ENCODE measurements at regions not wholly inside any gene's neighbourhood (a gene's known extent, or its start where the extent isn't known, plus 50 kb on each side); places are given as distances from the start of the nearest gene placed in this dataset.
"Not testable (repeated sequence)": the region's sequence is repeated elsewhere in the genome, so short reads cannot be mapped to it uniquely, and the experiment has no call there.

DNA sequence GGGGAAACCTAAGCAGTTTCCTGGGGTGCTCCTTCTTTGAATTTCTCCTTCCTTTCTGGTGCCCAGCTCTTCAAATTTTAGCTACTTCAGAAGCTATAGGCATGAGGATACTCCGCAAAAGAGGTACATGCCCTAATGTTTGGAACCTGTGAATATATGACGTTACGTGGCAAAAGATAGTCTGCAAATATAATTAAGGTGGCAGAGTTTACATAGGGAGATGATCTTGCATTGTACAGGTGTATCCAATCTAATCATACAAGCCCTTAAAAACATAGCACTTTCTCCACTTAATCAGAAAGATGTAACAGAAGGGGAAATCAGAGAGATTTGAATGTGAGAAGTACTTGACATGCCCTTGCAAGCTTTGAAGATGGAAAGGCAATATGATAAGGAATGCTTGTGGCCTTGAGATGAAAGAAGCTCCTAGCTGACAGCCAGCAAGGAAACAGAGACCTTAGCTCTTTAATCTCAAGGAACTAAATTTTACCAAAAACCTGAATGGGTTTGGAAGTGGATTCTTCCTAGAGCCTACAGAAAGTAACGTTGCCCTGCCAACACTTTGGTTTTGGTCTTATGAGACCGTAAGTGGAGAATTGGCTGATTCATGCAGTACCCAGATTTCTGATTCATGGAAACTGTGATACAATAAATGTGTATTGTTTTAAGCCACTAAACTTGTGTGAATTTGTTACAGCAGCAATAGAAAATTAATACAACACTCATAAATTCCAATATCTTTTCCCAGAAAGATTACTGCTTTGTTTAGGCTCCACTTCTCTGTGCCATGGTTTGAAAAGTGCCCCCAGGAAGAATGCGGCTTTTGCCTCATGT, 268.4 kb downstream of the FAM170A start:
- DNase-seq, result no peak

DNA sequence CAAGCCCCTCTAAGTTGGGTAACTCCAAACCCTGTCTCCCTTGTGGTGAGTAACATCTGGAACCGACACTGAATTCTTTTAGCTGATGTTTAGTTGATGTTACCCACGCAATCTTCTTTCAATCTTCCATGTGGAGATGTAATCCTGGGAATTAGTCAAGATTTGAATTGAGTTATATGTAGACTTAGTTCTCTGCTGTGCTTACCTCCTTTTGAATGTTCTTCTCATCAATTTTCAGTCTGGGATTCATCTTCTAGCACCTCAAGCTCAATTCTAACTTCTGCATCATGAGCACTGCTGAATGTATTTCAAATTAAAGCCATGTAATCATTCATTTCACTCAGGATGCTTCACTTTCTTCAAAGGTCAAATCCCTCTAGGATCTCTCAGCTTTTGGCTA, 270.6 kb downstream of the FAM170A start:
- DNase-seq, result no peak

DNA sequence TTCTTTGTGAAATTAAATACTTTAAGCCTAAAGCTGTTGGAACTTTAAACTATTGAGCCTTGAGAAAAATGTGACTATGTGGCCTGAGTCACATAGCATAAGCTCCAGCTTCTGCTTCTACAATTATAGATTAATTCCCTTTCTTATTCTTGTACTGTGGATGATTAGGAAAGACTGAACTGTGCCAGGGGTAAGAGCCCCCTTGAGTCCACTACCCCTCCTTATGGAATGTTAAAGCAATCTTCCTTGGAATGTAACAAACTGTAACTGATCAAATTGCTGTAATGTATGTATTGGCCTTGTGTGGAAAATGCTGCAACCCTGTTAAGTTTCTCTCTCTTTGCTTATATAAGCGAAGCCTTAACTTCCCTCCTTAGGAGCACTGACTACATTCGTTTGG, 273.2 kb downstream of the FAM170A start:
- DNase-seq, result no peak

- no peak for DNase-seq
Measured at GRCh38 chr5:119913425-119913824, 284.1 kb downstream of the FAM170A start.

- no peak for DNase-seq
Measured at GRCh38 chr5:119919279-119919678, 289.9 kb downstream of the FAM170A start.

GRCh38 chr5:119926301-119926700, 296.9 kb downstream of the FAM170A start:
- DNase-seq, result no peak

GRCh38 chr5:119928974-119929373, 299.6 kb downstream of the FAM170A start:
- DNase-seq, result no peak

- no peak for DNase-seq
Measured at GRCh38 chr5:119930490-119930889, 301.1 kb downstream of the FAM170A start.

GRCh38 chr5:119943148-119943547, 313.8 kb downstream of the FAM170A start:
- DNase-seq, result peak; percentile 17

DNA sequence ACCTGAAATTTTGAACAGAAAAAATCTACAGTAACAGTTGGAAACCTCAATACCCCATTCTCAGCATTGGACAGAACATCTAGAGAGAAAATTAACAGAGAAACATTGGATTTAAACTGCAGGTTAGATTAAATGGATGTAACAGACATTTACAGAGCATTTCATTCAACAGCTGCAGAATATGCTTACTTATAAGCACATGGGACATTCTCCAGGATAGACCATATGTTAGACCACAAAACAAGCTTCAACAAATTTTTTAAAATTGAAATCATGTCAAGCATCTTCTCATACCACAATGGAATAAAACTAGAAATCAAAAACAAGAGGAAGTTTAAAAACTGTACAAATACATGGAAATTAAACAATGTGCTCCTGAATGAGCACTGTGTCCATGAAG, 316.3 kb downstream of the FAM170A start:
- no peak for DNase-seq

- DNase-seq, result no peak
Measured at GRCh38 chr5:119948162-119948561, 318.8 kb downstream of the FAM170A start.

- DNase-seq, result no peak
Measured at GRCh38 chr5:119949426-119949999, 320.2 kb downstream of the FAM170A start.

DNA sequence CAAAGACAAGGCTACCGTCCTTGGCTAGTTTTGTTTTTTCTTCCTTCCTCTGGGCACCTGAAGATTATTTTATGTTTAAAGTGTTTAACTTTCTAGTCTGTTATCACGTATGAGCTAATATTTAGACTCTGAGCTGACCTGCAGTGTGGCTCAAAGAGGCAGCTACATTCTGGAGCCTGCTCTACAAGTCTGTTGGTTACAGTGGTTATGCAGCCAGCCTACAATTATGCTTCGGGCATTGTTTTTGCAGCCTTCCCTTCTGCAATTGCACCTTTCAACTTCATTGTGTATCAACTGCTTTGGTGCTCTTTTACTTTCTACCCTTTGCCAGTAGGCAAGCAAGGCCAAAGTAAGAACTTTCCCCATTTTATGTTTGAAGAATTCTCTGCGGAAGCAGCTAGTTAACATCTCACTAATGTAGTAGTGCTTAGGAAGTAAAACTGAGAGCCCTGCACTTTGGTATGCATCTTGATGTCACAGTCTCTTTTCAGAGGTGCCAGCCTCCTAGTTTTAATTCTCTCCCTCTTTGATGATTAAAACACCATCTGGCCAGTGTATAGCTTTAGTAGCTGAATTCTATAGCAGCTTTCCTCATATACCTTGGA, 322.1 kb downstream of the FAM170A start:
- no peak for DNase-seq

DNA sequence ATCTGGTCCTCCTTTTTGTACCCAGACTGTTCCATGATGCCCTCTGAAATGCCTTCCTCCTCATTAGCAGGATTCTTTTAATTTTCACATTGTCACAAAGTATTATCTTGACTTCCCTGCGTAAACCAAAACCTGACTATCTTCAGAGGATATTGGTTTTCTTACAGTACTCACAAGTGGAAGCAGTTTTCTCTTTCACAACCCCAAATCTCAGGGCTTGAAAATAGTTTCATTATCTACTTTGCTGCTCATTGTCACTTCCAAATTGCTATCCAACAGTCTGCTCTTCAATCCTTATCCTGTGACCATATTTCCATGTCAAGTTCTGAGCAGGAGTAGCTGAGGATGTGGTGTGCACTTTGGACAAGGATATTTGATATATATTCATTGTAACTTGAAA, 324.1 kb downstream of the FAM170A start:
- no peak for DNase-seq

- no peak for DNase-seq
Measured at GRCh38 chr5:119954106-119954505, 324.7 kb downstream of the FAM170A start.

DNA sequence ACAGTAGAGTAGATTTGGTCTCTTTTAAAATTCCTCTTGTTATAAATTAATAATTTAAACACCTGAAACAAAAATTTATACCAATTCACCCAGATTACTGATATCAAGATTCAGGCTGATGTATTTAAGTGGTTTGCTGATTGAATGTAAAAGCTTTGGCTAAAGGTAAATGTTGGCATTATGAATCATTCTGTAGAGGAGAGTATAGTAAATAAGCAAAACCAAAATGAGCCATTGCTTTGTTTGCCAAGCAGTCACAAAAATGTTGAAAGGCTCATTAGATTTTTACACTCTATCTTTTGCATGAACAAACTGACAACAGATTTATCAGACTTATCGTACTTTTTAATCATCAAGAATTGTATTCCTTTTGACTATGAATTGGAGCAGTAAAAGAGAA, 332.6 kb downstream of the FAM170A start:
- no peak for DNase-seq

DNA sequence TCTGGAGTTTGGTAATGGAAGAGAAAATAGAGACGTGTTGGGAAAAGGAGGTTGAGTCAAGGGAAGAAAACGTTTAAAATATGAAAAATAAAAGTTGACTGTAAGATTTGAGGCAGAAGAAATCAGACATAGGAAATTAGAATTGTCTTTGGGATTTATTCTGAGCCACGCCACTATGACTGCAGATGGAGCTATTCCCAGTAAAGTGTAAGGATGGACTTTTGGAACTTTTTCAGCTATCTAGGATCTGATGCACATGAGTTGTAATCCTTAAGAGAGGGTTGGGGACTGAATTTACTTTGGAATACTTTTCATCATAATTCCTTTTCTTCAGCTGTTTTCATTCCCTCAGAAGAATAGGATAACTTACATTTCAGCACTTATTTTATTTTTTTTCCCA, 336.7 kb downstream of the FAM170A start:
- no peak for DNase-seq

GRCh38 chr5:119968690-119969089, 339.3 kb downstream of the FAM170A start:
- DNase-seq, result no peak

GRCh38 chr5:119987077-119987476, 357.7 kb downstream of the FAM170A start:
- not testable (repeated sequence) for DNase-seq

- no peak for DNase-seq
Measured at GRCh38 chr5:119991625-119992024, 362.3 kb downstream of the FAM170A start.

GRCh38 chr5:119996128-119996527, 366.8 kb downstream of the FAM170A start:
- DNase-seq, result no peak

GRCh38 chr5:120007598-120007997, 378.2 kb downstream of the FAM170A start:
- DNase-seq, result no peak

DNA sequence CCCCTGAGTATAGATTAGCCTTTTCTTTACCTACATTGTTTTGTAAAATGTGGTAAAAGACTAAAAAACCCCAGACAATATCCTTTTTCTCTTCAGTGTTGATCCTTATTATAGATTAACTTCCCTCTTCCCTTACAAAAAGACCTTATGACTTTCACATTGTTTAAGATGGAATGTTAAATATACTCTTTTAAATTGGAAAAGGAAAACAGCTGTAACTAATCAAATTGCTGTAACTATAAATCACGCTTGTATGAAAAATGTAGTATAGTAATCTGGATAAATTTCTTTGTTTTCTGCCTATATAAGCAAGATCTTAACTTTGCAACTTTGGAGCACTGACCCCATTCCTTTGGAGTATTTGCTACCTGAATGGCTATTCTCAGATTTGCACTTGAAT, 383.1 kb downstream of the FAM170A start:
- no peak for DNase-seq

- DNase-seq, result no peak
Measured at GRCh38 chr5:120014535-120014934, 385.2 kb downstream of the FAM170A start.
